C4-2B (cell line): ENCODE measurements at regions not wholly inside any gene's neighbourhood (a gene's known extent, or its start where the extent isn't known, plus 50 kb on each side); places are given as distances from the start of the nearest gene placed in this dataset.

Experiments
- CTCF ChIP-seq: fragments of 450-650 bp; conservative IDR thresholded peaks from 2 replicates; pipeline ENCODE4 v1.5.1; 2017; ENCODE audit warnings: mild to moderate bottlenecking
- ZFX ChIP-seq: fragments of 450-650 bp; IDR thresholded peaks from 2 replicates; pipeline ENCODE4 v1.6.1; 2017

- TF ChIP-seq CTCF, result no peak
- TF ChIP-seq ZFX, result no peak
These were observed 153.4 kb downstream of the TMEM161B start for GRCh38 chr5:88115211-88115610.
